ENCODE measurements at regions not wholly inside any gene's neighbourhood (a gene's known extent, or its start where the extent isn't known, plus 50 kb on each side); places are given as distances from the start of the nearest gene placed in this dataset.

DNA sequence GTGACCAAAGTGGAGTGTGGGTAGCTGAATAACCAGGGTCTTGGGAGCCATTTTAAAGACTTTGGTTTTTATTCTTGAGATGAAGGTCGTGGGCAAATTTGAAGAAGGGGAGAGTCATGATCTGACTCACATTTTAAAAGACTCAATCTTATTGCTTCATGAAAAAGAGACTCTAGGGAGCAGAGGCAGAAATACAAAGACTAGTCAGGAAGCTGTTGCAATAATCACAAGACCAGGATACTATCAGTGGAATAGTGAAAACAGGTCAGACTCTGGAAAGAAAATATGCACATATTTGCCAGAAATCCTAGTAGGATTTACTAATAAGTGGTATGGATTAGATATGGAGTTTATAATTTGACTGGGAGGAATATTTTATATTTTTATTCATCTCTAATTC lies 448.4 kb downstream of the RAPGEF2 start:
- TF ChIP-seq, protein P1, sequence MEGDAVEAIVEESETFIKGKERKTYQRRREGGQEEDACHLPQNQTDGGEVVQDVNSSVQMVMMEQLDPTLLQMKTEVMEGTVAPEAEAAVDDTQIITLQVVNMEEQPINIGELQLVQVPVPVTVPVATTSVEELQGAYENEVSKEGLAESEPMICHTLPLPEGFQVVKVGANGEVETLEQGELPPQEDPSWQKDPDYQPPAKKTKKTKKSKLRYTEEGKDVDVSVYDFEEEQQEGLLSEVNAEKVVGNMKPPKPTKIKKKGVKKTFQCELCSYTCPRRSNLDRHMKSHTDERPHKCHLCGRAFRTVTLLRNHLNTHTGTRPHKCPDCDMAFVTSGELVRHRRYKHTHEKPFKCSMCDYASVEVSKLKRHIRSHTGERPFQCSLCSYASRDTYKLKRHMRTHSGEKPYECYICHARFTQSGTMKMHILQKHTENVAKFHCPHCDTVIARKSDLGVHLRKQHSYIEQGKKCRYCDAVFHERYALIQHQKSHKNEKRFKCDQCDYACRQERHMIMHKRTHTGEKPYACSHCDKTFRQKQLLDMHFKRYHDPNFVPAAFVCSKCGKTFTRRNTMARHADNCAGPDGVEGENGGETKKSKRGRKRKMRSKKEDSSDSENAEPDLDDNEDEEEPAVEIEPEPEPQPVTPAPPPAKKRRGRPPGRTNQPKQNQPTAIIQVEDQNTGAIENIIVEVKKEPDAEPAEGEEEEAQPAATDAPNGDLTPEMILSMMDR (IDR thresholded peaks at IDR 0.05), result no peak
- TF ChIP-seq EP300 (IDR thresholded peaks at IDR 0.05; ENCODE audit: low read depth) (no peak), POLR2A (IDR thresholded peaks at IDR 0.05) (no peak), POLR2AphosphoS5 (IDR thresholded peaks at IDR 0.05) (no peak)
